ENCODE measurements at regions not wholly inside any gene's neighbourhood (a gene's known extent, or its start where the extent isn't known, plus 50 kb on each side); places are given as distances from the start of the nearest gene placed in this dataset.

GRCh38 chr6:141562186-141562811, 570.4 kb upstream of the GJE1 start:
- no peaks in the 10 kb centered on the region for H3K27me3 ChIP-seq (replicated peaks; ENCODE audit: insufficient read depth, low read depth, low read length, poor library complexity)
- H3K36me3 ChIP-seq (ENCODE audit: insufficient read depth, low read length, poor library complexity, severe bottlenecking): no peaks in the 10 kb centered on the region
- DNase-seq (ENCODE audit: low spot score): no peak
- H3K4me3 ChIP-seq (ENCODE audit: low read depth, low read length, poor library complexity, severe bottlenecking): peak overlapping the region; percentile 6
- H3K4me1 ChIP-seq (ENCODE audit: insufficient read depth, low read length, poor library complexity, severe bottlenecking): peaks cover 36% of the 10 kb centered on the region
- ChIA-PET CTCF (interaction anchor here (0.6 to 0.7 kb wide), 3 partner anchors 17 to 1121 kb away, joined by 3 to 11 read pairs (median 10); no protein-coding TSS in a partner anchor), POLR2A (ENCODE audit: low non-redundant PET) (interaction anchor here (0.7 kb wide), 1 partner anchor 1691 kb away, joined by 8 read pairs; no protein-coding TSS in a partner anchor)
- intact Hi-C loops (cut with micrococcal nuclease; ENCODE audit: unreplicated experiment): loop anchor here (1.0 to 10.0 kb wide), 8 partner anchors 73 to 1689 kb away; no protein-coding TSS in a partner anchor
- BruUV-seq (replicated peaks): TSS peak; percentile 85
- TF ChIP-seq CTCF (conservative IDR thresholded peaks at IDR 0.05; ENCODE audit: low read depth, low read length) (no peak), EZH2 (IDR thresholded peaks at IDR 0.05; ENCODE audit: borderline replicate concordance, low read depth, low read length, poor library complexity, severe bottlenecking) (no peak)
- peak overlapping the region; percentile 87 for H3K27ac ChIP-seq (ENCODE audit: low read depth, low read length, poor library complexity, severe bottlenecking)
- no peaks in the 10 kb centered on the region for H3K9me3 ChIP-seq (ENCODE audit: low read depth, low read length, poor library complexity, severe bottlenecking)

- H3K27ac ChIP-seq (ENCODE audit: low read depth, low read length, poor library complexity, severe bottlenecking): peak overlapping the region; percentile 6
- CTCF ChIA-PET: no interaction called here
- intact Hi-C loops (cut with micrococcal nuclease; ENCODE audit: unreplicated experiment): loop anchor here (5.0 to 10.0 kb wide), 4 partner anchors 249 to 1119 kb away; no protein-coding TSS in a partner anchor
These were observed 571.6 kb upstream of the GJE1 start for GRCh38 chr6:141561154-141561553.

GRCh38 chr6:141552463-141552862, 580.3 kb upstream of the GJE1 start:
- BruUV-seq (replicated peaks): no TSS peak
- DNase-seq (ENCODE audit: low spot score): no peak
- no peak for TF ChIP-seq CTCF (conservative IDR thresholded peaks at IDR 0.05; ENCODE audit: low read depth, low read length)
- TF ChIP-seq EZH2 (IDR thresholded peaks at IDR 0.05; ENCODE audit: borderline replicate concordance, low read depth, low read length, poor library complexity, severe bottlenecking): no peak
- H3K4me3 ChIP-seq (ENCODE audit: low read depth, low read length, poor library complexity, severe bottlenecking): no peak overlapping the region
- POLR2A ChIA-PET (ENCODE audit: low non-redundant PET): no interaction called here
- H3K27me3 ChIP-seq (replicated peaks; ENCODE audit: insufficient read depth, low read depth, low read length, poor library complexity): no peaks in the 10 kb centered on the region
- CTCF ChIA-PET: no interaction called here
- intact Hi-C loops (cut with micrococcal nuclease; ENCODE audit: unreplicated experiment): no loop called here
- H3K9me3 ChIP-seq (ENCODE audit: low read depth, low read length, poor library complexity, severe bottlenecking): peaks cover 20% of the 10 kb centered on the region
- H3K4me1 ChIP-seq (ENCODE audit: insufficient read depth, low read length, poor library complexity, severe bottlenecking): no peaks in the 10 kb centered on the region
- H3K27ac ChIP-seq (ENCODE audit: low read depth, low read length, poor library complexity, severe bottlenecking): no peak overlapping the region
- no peaks in the 10 kb centered on the region for H3K36me3 ChIP-seq (ENCODE audit: insufficient read depth, low read length, poor library complexity, severe bottlenecking)

More at GRCh38 chr6:141561154-141561553, 571.6 kb upstream of the GJE1 start:
- TF ChIP-seq CTCF (conservative IDR thresholded peaks at IDR 0.05; ENCODE audit: low read depth, low read length): no peak
- no peak for TF ChIP-seq EZH2 (IDR thresholded peaks at IDR 0.05; ENCODE audit: borderline replicate concordance, low read depth, low read length, poor library complexity, severe bottlenecking)
- Histone ChIP-seq H3K27me3 (replicated peaks; ENCODE audit: insufficient read depth, low read depth, low read length, poor library complexity) (no peaks in the 10 kb centered on the region), H3K4me3 (ENCODE audit: low read depth, low read length, poor library complexity, severe bottlenecking) (no peak overlapping the region), H3K9me3 (ENCODE audit: low read depth, low read length, poor library complexity, severe bottlenecking) (no peaks in the 10 kb centered on the region), H3K4me1 (ENCODE audit: insufficient read depth, low read length, poor library complexity, severe bottlenecking) (peaks cover 36% of the 10 kb centered on the region), H3K36me3 (ENCODE audit: insufficient read depth, low read length, poor library complexity, severe bottlenecking) (no peaks in the 10 kb centered on the region)
- no TSS peak for BruUV-seq (replicated peaks)
- no peak for DNase-seq (ENCODE audit: low spot score)
- POLR2A ChIA-PET (ENCODE audit: low non-redundant PET): no interaction called here

All from A673 (cell line).